ENCODE measurements at regions not wholly inside any gene's neighbourhood (a gene's known extent, or its start where the extent isn't known, plus 50 kb on each side); places are given as distances from the start of the nearest gene placed in this dataset.

DNA sequence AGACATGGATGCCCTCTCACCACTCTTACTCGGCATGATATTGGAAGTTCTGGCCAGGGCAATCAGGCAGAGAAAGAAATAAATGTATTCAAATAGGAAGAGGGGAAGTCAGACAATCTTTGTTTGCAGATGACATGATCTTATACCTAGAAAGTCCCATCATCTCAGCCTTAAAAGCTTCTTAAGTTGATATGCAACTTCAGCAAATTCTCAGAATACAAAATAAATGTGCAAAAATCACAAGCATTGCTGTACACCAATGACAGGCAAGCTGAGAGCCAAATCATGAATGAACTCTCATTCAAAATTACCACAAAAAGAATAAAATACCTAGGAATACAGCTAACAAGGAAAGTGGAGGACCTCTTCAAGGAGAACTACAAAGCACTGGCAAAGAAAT lies 2190.4 kb downstream of the MAT2B start:
- no peak for DNase-seq (ENCODE audit: low read depth, low spot score)
- H3K27ac ChIP-seq = no peak overlapping the region

DNA sequence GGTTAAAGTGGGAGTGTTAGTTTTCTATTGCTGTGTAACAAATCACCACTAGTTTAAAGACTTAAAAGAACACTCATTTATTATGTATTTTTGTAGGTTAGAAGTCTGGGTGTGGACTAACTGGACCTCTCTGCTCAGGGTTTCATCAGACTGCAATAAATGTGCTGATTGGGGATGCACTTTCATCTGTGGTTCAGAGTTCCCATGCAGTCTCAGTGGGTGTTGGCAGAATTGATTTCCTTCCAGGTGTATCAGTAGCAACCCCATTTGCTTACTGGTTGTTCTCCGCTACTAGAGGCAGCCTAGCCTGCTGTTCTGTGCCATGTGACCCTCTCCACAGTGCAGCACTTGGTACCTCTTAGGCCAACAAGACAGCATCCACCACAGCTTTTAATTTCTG lies 2200.5 kb downstream of the MAT2B start:
- no peak overlapping the region for H3K27ac ChIP-seq
- DNase-seq (ENCODE audit: low read depth, low spot score) = no peak

DNA sequence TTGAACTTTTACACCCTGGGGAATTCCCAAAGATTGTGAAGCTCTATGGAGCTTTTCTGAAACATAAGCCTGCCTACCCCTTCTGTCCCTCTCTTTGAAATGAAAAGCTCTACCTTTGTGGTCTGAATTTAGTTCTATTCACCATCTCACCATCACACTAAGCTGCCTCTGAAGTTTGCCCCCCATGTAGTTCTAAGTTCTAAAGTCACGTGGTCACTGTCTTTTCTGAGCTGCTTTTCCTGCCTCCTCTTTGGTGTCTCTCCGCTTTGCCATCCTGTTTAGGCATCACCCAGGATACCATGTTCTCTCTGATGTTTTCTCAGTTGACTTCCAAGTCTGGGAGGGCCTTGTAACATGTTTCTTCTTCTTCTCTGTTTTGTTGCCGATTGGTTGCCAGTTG lies 2206.6 kb downstream of the MAT2B start:
- no peak for DNase-seq (ENCODE audit: low read depth, low spot score)
- H3K27ac ChIP-seq = no peak overlapping the region

DNA sequence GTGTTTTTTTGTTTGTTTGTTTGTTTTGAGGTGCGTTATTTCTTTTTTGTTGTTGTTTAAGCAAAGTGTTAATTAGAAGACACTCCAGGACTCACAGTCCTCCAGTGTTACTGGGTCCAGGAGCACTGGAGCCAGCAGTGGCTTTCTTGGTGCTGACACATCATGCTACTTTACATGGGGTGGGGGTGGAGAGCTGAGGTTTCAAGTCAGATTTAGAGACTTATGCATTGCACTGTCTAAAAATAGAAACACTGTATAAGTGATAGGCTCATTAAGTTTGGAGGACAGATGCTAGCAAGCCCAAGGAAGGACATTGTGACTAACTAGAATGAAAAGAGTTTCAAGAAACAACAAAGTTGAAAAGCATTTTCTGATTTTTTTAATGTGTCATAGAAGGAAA lies 2209.2 kb downstream of the MAT2B start:
- H3K27ac ChIP-seq = no peak overlapping the region
- DNase-seq (ENCODE audit: low read depth, low spot score) = no peak

DNA sequence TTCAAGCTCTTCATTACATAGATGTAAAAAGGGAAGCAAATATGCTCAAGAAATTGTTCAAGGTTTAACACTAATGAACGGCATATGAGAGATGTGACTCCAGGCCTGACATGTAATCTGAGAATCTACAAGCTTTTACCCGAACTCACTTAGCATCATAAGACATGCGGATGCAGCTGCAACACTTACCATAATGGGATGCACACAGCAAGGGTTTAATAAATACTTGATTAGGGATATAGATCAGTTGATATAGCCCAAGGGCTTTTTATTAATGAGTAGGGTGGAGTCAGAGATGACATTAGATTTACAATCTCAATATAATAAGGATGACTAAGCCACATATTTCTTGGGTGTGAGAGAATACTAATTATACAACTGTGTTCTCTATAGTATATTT lies 2215.5 kb downstream of the MAT2B start:
- no peak for DNase-seq (ENCODE audit: low read depth, low spot score)
- no peak overlapping the region for H3K27ac ChIP-seq

DNA sequence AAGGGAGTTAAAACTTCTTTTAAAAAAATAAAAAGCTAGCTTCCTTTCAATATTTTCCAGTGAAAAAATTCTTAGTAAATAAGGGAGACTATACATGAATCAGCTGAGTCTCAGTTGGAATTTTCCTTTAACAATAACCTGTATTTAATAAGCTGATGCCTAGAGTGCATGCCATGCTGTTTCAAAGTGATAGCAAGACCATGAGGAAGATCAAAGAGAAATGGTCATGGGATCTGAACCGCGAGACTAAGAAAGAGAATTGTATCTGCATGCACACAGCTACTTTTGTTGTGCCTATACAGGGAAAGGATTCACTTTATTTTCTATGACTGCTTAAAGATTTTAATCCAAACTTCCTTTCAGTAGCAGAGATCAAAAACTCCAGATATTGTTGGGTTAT lies 2217.0 kb downstream of the MAT2B start:
- no peak overlapping the region for H3K27ac ChIP-seq
- no peak for DNase-seq (ENCODE audit: low read depth, low spot score)

DNA sequence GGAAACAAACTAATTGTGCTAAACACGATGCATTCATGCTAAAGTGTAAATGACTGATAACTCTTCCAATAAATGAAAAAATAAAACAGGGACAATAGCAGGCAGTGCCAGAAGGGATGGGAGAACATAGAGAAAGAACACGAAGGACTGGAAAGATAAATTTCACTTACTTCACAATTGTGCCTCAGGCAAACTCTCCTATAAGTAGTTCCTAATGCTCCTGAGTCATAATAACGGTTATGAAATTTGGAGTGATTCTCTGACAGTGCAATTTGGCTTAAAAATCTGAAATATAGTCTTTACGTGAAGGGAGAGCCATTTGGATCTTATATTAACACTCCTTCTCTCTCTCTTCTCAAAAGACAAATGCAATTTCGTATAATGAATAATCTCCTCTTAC lies 2218.5 kb downstream of the MAT2B start:
- H3K27ac ChIP-seq = no peak overlapping the region
- no peak for DNase-seq (ENCODE audit: low read depth, low spot score)

DNA sequence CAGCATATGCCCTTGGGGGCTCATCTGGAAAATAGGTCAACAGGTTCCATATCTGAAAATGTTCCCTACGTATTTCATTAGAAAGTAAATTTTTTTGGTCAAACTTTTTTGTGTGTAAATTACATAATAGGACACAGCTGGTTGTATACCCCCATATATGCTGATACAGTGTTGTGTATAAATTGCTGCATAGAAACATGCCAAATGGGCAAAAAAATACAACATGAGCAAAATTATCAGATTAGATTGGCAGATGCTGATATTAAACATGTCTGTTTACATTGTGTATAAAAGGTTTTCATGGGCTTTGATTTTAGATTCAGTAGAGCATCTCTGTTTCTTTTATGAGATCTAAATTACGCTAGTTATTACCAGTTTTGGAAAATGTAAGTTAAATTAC lies 2223.0 kb downstream of the MAT2B start:
- no peak for DNase-seq (ENCODE audit: low read depth, low spot score)
- H3K27ac ChIP-seq = no peak overlapping the region

DNA sequence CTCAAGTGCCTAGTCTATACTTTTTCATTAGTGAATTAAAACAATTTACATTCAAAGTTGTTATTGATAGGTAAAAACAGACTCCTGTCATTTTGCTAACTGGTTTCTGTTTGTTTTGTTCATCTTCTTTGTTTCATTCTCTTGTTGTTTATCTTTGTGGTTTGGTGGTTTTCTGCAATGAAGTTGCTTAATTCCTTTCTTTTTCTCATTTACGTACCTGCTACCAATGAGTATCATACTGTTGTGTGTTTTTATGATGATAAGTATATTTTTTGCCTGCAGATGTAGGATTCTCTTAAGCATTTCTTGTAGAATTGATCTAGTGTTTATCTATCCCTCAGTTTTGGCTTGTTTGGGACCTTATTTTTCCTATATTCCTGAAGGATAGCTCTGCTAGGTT lies 2230.0 kb downstream of the MAT2B start:
- no peak overlapping the region for H3K27ac ChIP-seq
- no peak for DNase-seq (ENCODE audit: low read depth, low spot score)

DNA sequence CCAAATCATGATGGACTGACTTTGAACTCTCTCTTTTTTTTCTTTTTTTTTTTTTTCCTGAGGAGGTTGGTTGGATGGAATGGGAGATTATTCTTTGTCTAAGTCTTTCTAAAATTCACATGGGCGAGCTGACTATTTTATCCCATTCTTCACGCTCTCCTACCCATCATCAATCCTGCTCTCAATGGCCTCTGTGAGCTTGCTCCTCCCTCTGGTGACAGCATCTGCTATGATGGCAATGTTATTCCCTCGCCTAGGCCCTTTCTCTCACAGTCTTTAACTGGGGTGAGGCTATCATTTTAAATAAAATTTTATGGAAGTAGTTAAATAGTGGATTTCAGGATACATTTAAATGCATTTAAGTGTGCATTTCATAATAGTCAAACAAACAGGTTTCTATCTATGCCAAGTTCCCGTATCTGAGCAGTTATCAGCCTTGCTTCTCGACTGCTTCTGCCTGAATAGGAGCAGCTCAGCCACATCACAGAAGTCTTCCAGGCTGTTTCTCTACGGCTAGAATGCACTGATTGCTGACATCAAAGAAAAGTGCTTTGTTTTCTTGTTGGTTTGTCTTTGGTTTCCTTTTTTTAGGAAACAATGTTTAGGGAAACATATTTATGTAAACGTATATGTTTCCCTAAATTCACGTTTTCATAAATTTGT lies 2233.8 kb downstream of the MAT2B start:
- no peak overlapping the region for H3K27ac ChIP-seq
- no peak for DNase-seq (ENCODE audit: low read depth, low spot score)

DNA sequence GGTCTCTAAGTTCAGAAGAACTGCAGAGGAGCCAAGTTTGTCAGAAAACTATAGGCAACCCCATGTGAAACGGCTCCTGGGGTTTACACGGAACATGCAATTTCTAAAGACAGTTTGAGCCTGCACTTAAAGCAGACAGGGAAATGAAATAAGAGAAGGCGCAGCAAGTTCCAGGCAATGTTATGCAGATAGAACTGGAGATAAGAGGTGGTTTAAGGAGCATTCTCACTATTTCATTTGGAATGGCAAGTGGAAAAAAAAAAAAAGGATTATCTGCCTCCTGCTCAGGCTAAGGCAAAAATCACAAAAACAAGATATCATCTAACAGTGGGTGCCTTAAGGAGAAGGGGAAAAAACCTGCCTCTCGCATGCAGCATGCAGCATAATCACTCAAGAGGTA lies 2252.4 kb downstream of the MAT2B start:
- DNase-seq (ENCODE audit: low read depth, low spot score) = no peak

DNA sequence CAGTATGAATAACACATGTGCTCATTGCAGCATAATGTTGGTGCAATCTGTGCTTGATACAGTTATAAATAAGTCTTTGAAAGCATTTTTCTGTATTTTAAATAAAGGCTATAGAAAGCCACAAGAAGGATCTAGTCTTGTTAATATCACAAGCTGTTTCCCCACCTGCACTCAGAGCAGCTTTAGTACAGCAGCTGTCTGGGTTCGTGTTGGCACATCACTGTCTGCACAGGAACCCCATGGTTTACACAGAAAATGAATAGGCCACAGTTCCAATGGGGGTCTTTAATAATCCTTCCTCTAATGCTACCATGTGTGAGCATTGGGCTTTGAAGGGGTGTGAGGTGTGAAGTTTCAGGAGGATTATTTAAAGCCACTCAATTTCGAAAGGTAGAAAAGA lies 2269.7 kb downstream of the MAT2B start:
- DNase-seq (ENCODE audit: low read depth, low spot score) = no peak
- no peak overlapping the region for H3K27ac ChIP-seq

More for the DNA sequence above, 2252.4 kb downstream of the MAT2B start:
- no peak overlapping the region for H3K27ac ChIP-seq

DNA sequence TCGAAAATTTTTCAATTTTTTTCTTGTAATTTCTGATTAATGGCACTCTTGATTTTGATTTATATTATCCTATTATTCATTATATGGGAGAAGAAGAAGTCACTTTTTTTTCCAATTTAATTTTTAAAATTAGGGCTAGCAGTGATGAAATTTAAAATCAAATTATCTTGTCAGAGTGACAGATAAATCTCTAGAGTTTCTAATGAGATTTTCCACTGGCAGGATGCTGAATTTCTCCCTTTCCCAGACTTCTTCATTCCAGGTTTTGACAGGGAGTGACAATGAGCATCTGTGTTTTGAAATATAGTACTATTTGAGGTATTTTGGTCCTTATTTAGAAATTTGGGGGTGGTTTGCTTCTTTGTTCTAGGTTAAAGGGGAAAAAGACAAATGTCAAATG lies 2274.1 kb downstream of the MAT2B start:
- no peak overlapping the region for H3K27ac ChIP-seq
- DNase-seq (ENCODE audit: low read depth, low spot score) = no peak

DNA sequence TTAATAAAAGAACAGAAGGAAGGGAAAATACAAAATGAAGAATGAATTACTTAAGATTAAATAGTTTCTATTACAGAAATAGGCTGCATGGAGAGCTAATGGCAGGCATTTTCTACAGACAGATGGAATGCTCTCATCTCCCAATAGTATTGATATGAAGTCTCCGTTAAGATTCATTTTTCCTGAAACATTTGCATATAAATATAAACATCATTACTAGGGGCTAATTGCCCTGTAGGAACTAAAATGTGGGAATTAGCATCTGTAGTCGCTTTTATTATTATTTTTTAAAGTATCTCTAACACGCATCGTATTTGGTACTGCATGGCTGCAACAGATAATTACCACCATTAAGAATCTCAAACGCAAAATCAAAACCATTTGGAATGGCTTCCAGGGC lies 2275.5 kb downstream of the MAT2B start:
- DNase-seq (ENCODE audit: low read depth, low spot score) = no peak
- H3K27ac ChIP-seq = no peak overlapping the region

DNA sequence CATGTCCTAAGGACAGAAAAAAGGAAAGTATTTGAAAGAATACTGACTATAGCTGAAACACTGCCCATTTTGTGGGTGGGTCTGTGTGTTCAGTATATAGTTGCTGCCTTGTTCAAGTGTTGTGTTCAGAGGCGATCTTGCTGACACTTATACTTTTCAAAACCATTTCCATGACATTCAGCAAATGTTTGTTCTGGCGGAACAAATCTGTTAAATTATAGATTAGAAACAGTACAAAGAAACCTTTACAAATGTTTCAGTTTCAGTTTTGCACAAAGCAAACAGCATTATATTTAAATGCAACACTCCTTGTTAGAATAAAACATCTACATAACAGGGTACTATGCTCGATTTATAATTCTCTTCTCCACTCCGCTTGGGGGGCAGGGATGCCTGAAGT lies 2276.3 kb downstream of the MAT2B start:
- no peak for DNase-seq (ENCODE audit: low read depth, low spot score)
- no peak overlapping the region for H3K27ac ChIP-seq

DNA sequence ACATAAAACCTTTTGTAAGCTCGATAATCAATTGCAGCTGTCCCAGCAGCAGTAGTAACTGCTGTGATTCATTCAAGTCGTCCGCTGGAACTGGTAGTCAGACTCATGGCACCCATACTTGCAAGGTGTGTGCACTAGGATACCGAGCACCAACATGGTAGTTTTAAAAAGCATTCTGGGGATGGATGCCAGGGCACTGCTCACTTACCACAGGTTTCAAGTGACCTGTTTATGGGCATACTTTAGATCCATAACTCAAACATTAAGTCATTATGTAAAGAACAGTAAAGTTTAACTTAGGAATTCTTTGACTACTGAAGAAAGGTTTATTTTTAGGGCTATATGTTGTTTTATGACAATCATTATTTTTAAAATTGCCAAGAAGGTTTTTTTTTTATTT lies 2277.6 kb downstream of the MAT2B start:
- DNase-seq (ENCODE audit: low read depth, low spot score) = no peak
- H3K27ac ChIP-seq = no peak overlapping the region

DNA sequence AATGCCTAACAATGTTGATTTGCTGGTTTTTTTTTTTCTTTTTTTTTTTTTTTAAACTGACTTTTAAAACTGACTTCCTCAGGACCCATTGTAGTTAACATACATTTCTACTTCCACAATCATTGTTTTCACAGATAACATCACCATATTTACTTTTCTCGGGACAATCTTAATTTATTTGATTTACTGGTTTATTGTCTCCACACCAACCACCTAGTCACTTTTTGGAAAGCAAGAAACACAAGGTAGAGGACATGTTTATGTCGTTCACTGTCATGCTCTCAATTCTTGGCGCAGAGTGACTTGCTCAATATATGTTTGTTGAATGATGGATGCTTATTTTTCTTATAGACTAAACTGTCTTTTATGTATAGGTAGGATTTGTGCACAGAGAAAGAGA lies 2280.7 kb downstream of the MAT2B start:
- no peak overlapping the region for H3K27ac ChIP-seq
- DNase-seq (ENCODE audit: low read depth, low spot score) = no peak

DNA sequence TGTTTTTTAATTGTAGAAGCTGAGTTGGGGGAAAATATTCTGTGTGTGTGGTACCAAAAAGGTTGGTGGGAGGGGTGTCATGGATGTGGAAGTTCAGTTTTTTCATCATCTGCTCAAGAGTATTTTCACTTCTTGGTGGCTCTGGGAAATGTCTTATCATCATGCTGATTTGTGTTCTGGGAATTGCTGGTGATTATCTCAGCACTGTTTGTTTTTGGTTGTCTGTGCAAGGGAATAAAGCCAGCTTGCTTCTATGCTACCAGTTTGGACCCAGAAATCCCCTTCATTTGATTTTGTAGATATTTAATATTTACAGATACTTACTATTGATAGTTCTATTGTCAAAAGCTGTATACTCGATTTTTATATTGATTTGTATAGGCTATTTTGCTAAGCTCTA lies 2289.7 kb downstream of the MAT2B start:
- no peak overlapping the region for H3K27ac ChIP-seq
- no peak for DNase-seq (ENCODE audit: low read depth, low spot score)

DNA sequence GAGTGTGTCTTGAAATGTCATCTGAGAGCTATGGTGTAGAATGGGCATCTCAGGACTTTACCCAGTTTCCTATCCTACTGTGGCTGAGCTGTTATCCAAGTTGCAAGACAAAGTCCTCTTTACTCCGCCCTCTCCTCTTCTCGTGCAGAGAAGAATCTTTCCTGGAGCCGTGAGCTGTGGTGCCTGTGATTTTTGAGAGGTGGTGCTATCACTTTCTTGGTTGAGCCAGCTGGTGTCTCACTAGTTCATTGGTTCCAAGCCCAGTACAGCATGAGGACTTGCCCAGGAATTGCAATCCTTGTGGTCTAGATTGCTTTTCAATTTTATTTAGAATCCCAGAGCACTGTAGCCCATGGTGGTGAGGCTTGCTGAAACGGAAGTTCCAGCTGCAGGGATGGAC lies 2300.3 kb downstream of the MAT2B start:
- no peak for DNase-seq (ENCODE audit: low read depth, low spot score)

DNA sequence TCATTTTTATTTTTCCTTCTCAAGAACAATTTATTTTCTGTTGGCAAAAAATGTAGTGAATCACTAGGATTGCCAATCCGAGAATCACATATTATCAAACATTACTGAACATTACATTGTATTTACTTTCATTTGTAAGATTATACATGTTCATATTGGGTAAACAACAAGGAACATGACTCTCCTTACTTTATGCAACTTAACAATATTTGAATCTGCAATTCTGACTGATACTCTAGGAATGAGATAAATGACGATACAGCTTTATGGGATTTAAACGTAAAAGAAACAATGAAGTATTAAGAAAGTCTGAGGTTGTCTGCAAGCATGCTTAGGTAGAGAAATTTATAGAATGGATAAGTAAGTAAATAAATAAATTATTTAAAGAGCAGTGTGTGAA lies 2302.9 kb downstream of the MAT2B start:
- DNase-seq (ENCODE audit: low read depth, low spot score) = no peak
- H3K27ac ChIP-seq = no peak overlapping the region

More for the DNA sequence above, 2300.3 kb downstream of the MAT2B start:
- no peak overlapping the region for H3K27ac ChIP-seq

DNA sequence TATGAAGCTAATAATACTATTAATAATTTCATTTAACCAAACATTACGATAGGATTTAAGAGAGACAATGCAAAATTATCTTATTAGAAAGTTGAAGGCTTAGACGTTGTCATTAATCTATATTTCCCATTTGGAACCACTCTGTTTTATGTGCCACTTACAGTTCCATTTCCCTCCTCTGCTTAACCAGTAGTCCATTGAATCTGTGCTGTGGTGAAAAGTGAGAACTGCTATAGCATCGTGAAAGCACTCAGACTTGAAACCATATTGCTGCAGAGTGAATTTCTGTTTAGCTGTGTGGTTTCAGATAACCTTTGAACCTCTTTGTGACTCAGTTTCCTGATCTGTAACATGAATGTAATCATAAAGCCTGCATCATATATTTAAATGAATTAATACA lies 2304.5 kb downstream of the MAT2B start:
- no peak for DNase-seq (ENCODE audit: low read depth, low spot score)
- H3K27ac ChIP-seq = no peak overlapping the region

DNA sequence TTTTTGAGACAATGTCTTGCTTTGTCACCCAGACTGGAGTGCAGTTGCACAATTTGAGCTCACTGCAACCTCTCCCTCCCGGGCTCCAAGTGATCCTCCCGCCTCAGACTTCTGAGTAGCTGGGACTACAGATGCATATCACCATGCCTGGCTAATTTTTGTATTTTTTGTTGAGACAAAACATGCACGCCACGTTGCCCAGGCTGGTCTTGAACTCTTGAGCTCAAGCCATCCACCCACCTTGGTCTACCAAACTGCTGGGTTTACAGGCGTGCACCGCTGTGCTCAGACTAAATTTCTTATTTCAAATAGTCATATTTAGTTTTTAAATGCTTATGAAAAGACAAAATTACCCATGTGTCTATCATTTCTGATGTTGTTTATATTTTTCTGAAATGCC lies 2324.1 kb downstream of the MAT2B start:
- H3K27ac ChIP-seq = no peak overlapping the region
- DNase-seq (ENCODE audit: low read depth, low spot score) = no peak

DNA sequence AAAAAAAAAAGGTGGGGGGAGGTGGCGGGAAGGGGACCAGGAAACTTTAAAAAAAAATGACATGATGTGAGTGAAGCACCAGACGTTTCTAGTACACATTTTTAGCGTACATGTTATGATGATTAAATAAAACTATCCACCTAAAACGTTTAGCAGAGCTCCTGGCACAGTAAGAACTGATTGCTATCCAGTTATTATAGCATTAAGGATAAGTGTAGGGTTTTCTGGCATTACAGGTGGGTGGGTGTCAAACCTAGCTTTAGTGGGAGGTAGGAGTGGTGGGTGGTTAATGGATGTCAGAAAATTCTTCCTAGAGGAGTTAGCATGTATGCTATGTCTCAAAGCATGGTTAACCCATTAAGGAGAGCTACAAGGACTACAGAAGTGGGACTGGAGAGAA lies 2329.5 kb downstream of the MAT2B start:
- DNase-seq (ENCODE audit: low read depth, low spot score) = no peak
- no peak overlapping the region for H3K27ac ChIP-seq
